T-helper 1 cell treated with Interleukin-12 subunit alpha and Interleukin-12 subunit beta and Interleukin-4 antibody, amounts not matched to agents 30 ng/mL and 1 ng/mL, for 36 hours (primary cell): ENCODE measurements at regions not wholly inside any gene's neighbourhood (a gene's known extent, or its start where the extent isn't known, plus 50 kb on each side); places are given as distances from the start of the nearest gene placed in this dataset.

Source experiments
- intact Hi-C: fragments of 100-400 bp; cut with micrococcal nuclease; formaldehyde crosslinking; loops from one replicate; pipeline ENCODE4 v1.15.1; 2024

GRCh38 chr22:45061332-45061731 lies 51.5 kb upstream of the PHF21B start:
- intact Hi-C loops: no loop called here

GRCh38 chr22:45064313-45065278 lies 54.8 kb upstream of the PHF21B start:
- intact Hi-C loops: no loop called here

GRCh38 chr22:45065726-45066125 lies 55.9 kb upstream of the PHF21B start:
- intact Hi-C loops: no loop called here

- intact Hi-C loops: no loop called here
Observed at GRCh38 chr22:45067731-45068130, 57.9 kb upstream of the PHF21B start.

- intact Hi-C loops: no loop called here
Observed at GRCh38 chr22:45069925-45070324, 60.1 kb upstream of the PHF21B start.

- intact Hi-C loops: no loop called here
Observed at GRCh38 chr22:45071618-45072017, 61.8 kb upstream of the PHF21B start.

GRCh38 chr22:45072322-45072903 lies 62.6 kb upstream of the PHF21B start:
- intact Hi-C loops: no loop called here

- intact Hi-C loops: no loop called here
Observed at GRCh38 chr22:45073064-45073463, 63.3 kb upstream of the PHF21B start.

GRCh38 chr22:45077286-45077685 lies 67.5 kb upstream of the PHF21B start:
- intact Hi-C loops: no loop called here

- intact Hi-C loops: no loop called here
Observed at GRCh38 chr22:45077826-45078334, 68.1 kb upstream of the PHF21B start.

- intact Hi-C loops: loop anchor here (5.0 kb wide), 1 partner anchor 105 kb away; no protein-coding TSS in a partner anchor
Observed at GRCh38 chr22:45082795-45083194, 73.0 kb upstream of the PHF21B start.

GRCh38 chr22:45083659-45084305 lies 74.0 kb upstream of the PHF21B start:
- intact Hi-C loops: loop anchor here (5.0 kb wide), 1 partner anchor 106 kb away; no protein-coding TSS in a partner anchor

- intact Hi-C loops: loop anchor here (5.0 kb wide), 1 partner anchor 107 kb away; no protein-coding TSS in a partner anchor
Observed at GRCh38 chr22:45084400-45084920, 74.7 kb upstream of the PHF21B start.

- intact Hi-C loops: no loop called here
Observed at GRCh38 chr22:45087802-45088201, 75.9 kb upstream of the NUP50 start.

- intact Hi-C loops: no loop called here
Observed at GRCh38 chr22:45088576-45088975, 75.1 kb upstream of the NUP50 start.

- intact Hi-C loops: loop anchor here (5.0 kb wide), 1 partner anchor 683 kb away; no protein-coding TSS in a partner anchor
Observed at GRCh38 chr22:45090497-45090910, 73.2 kb upstream of the NUP50 start.

GRCh38 chr22:45091254-45091854 lies 72.4 kb upstream of the NUP50 start:
- intact Hi-C loops: loop anchor here (5.0 kb wide), 1 partner anchor 684 kb away; no protein-coding TSS in a partner anchor

GRCh38 chr22:45091875-45092274 lies 71.8 kb upstream of the NUP50 start:
- intact Hi-C loops: loop anchor here (5.0 kb wide), 1 partner anchor 685 kb away; no protein-coding TSS in a partner anchor

- intact Hi-C loops: loop anchor here (5.0 kb wide), 1 partner anchor 685 kb away; no protein-coding TSS in a partner anchor
Observed at GRCh38 chr22:45092644-45093043, 71.1 kb upstream of the NUP50 start.

GRCh38 chr22:45093609-45094008 lies 70.1 kb upstream of the NUP50 start:
- intact Hi-C loops: loop anchor here (5.0 kb wide), 1 partner anchor 686 kb away; no protein-coding TSS in a partner anchor
